OCI-LY1 (cell line): ENCODE measurements at regions not wholly inside any gene's neighbourhood (a gene's known extent, or its start where the extent isn't known, plus 50 kb on each side); places are given as distances from the start of the nearest gene placed in this dataset.

ENCODE experiments used
- EZH2 ChIP-seq: fragments of 200-600 bp; sonication (generic), shearing (Covaris generic); IDR thresholded peaks from 2 replicates; pipeline ENCODE4 v1.8.0; 2017; ENCODE audit warnings: borderline replicate concordance, mixed run types, mild to moderate bottlenecking, antibody characterized with exemption, low read length, moderate library complexity, mixed read lengths
- TF ChIP-seq, protein P1 (sequence below): fragments of 200-600 bp; sonication (generic), shearing (Covaris generic); IDR thresholded peaks from 2 replicates; pipeline ENCODE4 v1.5.1; 2017; ENCODE audit warnings: mild to moderate bottlenecking, antibody characterized with exemption, low read length, moderate library complexity, mixed read lengths

- TF ChIP-seq, protein P1, sequence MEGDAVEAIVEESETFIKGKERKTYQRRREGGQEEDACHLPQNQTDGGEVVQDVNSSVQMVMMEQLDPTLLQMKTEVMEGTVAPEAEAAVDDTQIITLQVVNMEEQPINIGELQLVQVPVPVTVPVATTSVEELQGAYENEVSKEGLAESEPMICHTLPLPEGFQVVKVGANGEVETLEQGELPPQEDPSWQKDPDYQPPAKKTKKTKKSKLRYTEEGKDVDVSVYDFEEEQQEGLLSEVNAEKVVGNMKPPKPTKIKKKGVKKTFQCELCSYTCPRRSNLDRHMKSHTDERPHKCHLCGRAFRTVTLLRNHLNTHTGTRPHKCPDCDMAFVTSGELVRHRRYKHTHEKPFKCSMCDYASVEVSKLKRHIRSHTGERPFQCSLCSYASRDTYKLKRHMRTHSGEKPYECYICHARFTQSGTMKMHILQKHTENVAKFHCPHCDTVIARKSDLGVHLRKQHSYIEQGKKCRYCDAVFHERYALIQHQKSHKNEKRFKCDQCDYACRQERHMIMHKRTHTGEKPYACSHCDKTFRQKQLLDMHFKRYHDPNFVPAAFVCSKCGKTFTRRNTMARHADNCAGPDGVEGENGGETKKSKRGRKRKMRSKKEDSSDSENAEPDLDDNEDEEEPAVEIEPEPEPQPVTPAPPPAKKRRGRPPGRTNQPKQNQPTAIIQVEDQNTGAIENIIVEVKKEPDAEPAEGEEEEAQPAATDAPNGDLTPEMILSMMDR: no peak
- no peak for TF ChIP-seq EZH2
Observed at GRCh38 chr16:86432048-86432447, 78.3 kb upstream of the FOXF1 start.
